Activated CD8-positive, alpha-beta memory T cell treated with anti-CD3 and anti-CD28 coated beads, Interleukin-2, amount 10 ng/mL, durations not matched to agents 7 days and 5 days (primary cell): ENCODE measurements at regions not wholly inside any gene's neighbourhood (a gene's known extent, or its start where the extent isn't known, plus 50 kb on each side); places are given as distances from the start of the nearest gene placed in this dataset.
"Not testable (repeated sequence)": the region's sequence is repeated elsewhere in the genome, so short reads cannot be mapped to it uniquely, and the experiment has no call there.

ENCODE experiments used
- ATAC-seq: fragments of 150-1000 bp; cut with Tn5 transposase; one replicate; pipeline ENCODE4 v1.10.0; 2021; ENCODE audit warnings: moderate library complexity
- CTCF ChIA-PET: fragments of 350-600 bp; sonication (Branson Sonifier 250); formaldehyde crosslinking; loops from one replicate; lab custom pipeline; 2021; ENCODE audit warnings: antibody characterized with exemption; lab: Charles Lee
- DNase-seq: peaks from one replicate; pipeline ENCODE4 v3.0.0-alpha.2; 2020
- H3K27ac Mint-ChIP-seq: one replicate; pipeline ENCODE4 v1.8.0; 2021; ENCODE audit warnings: mild to moderate bottlenecking, mixed read lengths
- H3K27me3 Mint-ChIP-seq: one replicate; pipeline ENCODE4 v1.8.0; 2021; ENCODE audit warnings: mixed read lengths
- H3K36me3 Mint-ChIP-seq: one replicate; pipeline ENCODE4 v1.8.0; 2021; ENCODE audit warnings: mild to moderate bottlenecking, mixed read lengths
- H3K4me1 Mint-ChIP-seq: one replicate; pipeline ENCODE4 v1.8.0; 2021; ENCODE audit warnings: mixed read lengths
- H3K4me3 Mint-ChIP-seq: one replicate; pipeline ENCODE4 v1.8.0; 2021; ENCODE audit warnings: mild to moderate bottlenecking, moderate library complexity, mixed read lengths
- H3K9me3 Mint-ChIP-seq: one replicate; pipeline ENCODE4 v1.8.0; 2022; ENCODE audit warnings: low read depth, mixed read lengths

DNA sequence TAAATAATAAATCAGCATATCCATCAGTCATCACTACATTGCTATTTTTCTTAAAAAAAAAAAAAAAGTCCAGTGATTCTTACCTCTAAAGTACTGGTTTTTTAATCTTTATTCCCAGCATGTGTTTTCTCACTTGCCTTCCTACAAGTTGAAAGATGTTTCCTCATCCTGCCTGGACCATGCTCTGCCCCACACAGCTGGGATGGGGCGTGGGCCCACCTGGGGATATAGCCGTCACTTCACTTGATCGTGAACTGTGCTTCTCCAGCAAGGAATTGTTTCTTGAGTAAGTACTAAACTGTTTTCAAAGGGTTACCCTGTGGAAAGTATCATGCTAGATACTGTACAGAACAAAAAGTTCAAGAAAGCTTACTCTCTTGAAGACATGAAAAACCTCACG, 212.6 kb upstream of the HTR1E start:
- H3K4me1 Mint-ChIP-seq = no peaks in the 10 kb centered on the region
- no peak overlapping the region for H3K27ac Mint-ChIP-seq
- CTCF ChIA-PET = interaction anchor here (1.4 kb wide), 1 partner anchor 8 kb away, joined by 3 read pairs; no protein-coding TSS in a partner anchor
- DNase-seq (no peak), ATAC-seq (no peak)
- H3K4me3 Mint-ChIP-seq = no peak overlapping the region
- H3K27me3 Mint-ChIP-seq = no peaks in the 10 kb centered on the region
- no peaks in the 10 kb centered on the region for H3K36me3 Mint-ChIP-seq
- peaks cover 2% of the 10 kb centered on the region for H3K9me3 Mint-ChIP-seq

DNA sequence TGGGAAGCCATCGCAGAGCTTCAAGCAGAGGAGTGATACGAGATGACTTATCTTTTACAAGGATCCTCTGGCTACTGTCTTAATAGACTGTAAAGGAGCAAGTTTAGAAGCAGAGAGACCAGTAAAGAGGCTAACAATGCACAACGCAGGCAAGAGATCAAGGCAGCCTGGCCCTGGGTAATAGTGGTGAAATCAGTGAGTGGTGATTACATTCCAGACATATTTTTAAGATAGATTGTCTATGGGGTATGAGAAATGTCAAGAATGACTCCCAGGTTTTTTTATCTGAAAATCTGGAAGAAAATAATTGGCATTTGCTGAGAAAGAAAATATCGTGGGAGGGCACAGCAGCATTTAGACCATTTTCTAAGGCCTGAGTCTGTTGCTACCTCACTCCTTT, 213.6 kb upstream of the HTR1E start:
- Mint-ChIP-seq H3K27me3 (no peaks in the 10 kb centered on the region), H3K27ac (no peak overlapping the region), H3K4me3 (no peak overlapping the region), H3K36me3 (no peaks in the 10 kb centered on the region), H3K9me3 (peaks cover 2% of the 10 kb centered on the region), H3K4me1 (no peaks in the 10 kb centered on the region)
- ATAC-seq (no peak), DNase-seq (no peak)
- CTCF ChIA-PET = interaction anchor here (1.4 kb wide), 1 partner anchor 9 kb away, joined by 3 read pairs; no protein-coding TSS in a partner anchor

DNA sequence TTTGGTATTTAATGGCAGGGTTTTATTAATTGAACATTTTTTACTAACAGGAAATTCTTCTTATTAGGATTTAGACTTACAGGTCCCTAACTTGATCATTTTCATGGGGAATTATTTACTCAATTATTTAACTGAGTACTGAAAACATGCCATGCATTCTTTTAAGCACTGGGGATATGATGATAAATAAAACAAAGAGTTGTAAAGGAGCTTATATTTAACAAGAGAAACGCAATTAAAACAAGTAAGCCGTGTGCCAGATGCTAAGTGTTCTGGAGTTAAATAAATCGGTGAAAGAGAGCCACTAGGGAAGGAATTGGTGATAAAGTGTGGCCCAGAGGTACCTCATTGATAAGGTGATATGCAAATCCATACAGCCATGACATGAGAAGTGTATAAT, 214.2 kb upstream of the HTR1E start:
- H3K36me3 Mint-ChIP-seq = no peaks in the 10 kb centered on the region
- no peaks in the 10 kb centered on the region for H3K4me1 Mint-ChIP-seq
- peaks cover 2% of the 10 kb centered on the region for H3K9me3 Mint-ChIP-seq
- CTCF ChIA-PET = interaction anchor here (1.4 kb wide), 1 partner anchor 10 kb away, joined by 3 read pairs; no protein-coding TSS in a partner anchor
- no peak overlapping the region for H3K4me3 Mint-ChIP-seq
- no peak for DNase-seq
- H3K27ac Mint-ChIP-seq = no peak overlapping the region
- ATAC-seq = no peak
- no peaks in the 10 kb centered on the region for H3K27me3 Mint-ChIP-seq

DNA sequence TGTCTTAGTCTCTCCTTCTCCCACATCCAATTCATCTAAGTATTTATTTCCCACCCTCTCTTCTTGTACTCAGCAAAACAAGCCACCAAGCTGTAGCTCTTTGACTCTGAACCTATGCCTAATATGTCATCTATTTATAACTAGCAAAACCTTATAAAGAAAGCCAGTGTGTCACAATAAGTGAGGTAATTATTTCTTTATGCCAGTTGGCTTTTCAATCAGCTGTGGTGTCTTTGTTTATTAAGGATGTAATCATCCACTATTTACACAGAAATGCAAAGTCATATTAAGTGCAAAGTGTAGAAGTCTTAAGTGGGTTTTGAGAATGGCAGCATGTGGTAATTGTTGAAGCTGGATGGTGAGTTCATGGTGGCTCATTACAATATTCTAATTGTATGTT, 215.2 kb upstream of the HTR1E start:
- Mint-ChIP-seq H3K4me3 (no peak overlapping the region), H3K9me3 (peaks cover 2% of the 10 kb centered on the region), H3K36me3 (no peaks in the 10 kb centered on the region), H3K27me3 (no peaks in the 10 kb centered on the region), H3K4me1 (no peaks in the 10 kb centered on the region), H3K27ac (no peak overlapping the region)
- DNase-seq (no peak), ATAC-seq (no peak)
- CTCF ChIA-PET = no interaction called here

DNA sequence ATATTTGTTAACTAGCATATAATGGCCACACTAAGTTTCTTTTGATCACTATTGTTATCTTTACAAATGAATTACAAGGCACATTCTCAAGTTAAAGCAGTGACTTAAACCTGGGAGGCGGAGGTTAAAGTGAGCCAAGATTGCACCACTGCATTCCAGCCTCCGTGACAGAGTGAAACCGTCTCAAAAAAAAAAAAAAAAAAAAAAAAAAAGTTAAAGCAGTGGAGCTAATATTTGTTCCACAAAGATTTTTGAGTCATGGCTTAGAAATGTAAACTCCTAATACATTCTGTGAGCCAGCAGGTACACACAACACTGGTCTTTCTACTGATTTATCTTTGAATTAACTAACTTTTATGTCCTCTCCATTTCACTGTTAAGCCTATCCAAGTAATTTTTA, 221.7 kb upstream of the HTR1E start:
- Mint-ChIP-seq H3K36me3 (no peaks in the 10 kb centered on the region), H3K27ac (no peak overlapping the region), H3K27me3 (no peaks in the 10 kb centered on the region), H3K4me3 (no peak overlapping the region), H3K9me3 (peaks cover 2% of the 10 kb centered on the region), H3K4me1 (no peaks in the 10 kb centered on the region)
- DNase-seq = no peak
- ATAC-seq = no peak
- CTCF ChIA-PET = no interaction called here

DNA sequence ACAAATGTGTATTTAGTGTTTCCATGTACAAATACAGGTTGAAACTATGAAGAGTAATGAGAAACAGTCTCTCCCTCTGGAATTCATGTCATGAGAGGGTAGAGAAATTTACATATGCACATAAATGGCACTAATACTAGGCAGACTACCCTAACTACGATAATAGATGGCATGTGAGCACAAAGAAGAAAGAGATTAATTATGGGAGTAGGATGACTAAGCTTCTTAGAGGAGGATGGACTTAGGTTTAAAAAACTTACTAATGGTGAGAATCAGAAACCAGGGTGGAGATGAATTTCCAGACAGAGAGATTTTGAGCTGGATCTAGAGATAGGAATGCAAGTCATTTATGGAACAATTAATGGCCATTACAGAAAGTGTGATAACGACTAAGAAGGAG, 225.3 kb upstream of the HTR1E start:
- no peaks in the 10 kb centered on the region for H3K4me1 Mint-ChIP-seq
- DNase-seq (no peak), ATAC-seq (no peak)
- H3K36me3 Mint-ChIP-seq = no peaks in the 10 kb centered on the region
- H3K4me3 Mint-ChIP-seq = no peak overlapping the region
- H3K27me3 Mint-ChIP-seq = no peaks in the 10 kb centered on the region
- H3K27ac Mint-ChIP-seq = no peak overlapping the region
- H3K9me3 Mint-ChIP-seq = peaks cover 2% of the 10 kb centered on the region
- CTCF ChIA-PET = no interaction called here

DNA sequence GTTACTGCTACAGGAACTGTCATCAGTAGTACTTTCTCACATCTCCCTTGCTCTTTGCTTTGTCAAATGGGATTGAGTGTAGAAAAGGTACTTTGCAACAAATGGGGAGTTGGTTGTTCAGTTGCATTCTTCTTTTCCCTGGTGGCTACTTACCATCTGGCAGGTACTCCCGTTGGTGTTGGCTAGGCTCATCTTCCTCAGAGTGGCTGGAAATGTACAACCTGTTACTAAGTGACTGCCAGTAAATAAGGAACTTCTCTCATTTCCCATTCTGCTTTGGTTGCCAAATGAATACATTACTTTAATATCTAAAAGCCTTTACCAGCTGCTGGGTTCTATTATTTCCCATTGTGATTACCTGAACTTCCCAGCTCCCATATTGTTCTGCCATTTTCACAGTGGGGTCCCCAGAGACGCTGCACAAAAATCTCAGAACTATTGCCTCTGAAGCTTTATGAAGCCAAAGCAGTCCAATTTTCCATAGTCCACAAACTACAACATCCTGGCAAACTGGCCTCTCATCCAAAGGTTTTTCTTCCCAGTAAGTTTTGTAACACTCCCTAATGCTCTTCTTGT, 229.7 kb upstream of the HTR1E start:
- H3K36me3 Mint-ChIP-seq = no peaks in the 10 kb centered on the region
- no peak overlapping the region for H3K4me3 Mint-ChIP-seq
- ATAC-seq (no peak), DNase-seq (no peak)
- H3K9me3 Mint-ChIP-seq = peaks cover 7% of the 10 kb centered on the region
- H3K27me3 Mint-ChIP-seq = no peaks in the 10 kb centered on the region
- CTCF ChIA-PET = no interaction called here
- H3K27ac Mint-ChIP-seq = no peak overlapping the region
- H3K4me1 Mint-ChIP-seq = no peaks in the 10 kb centered on the region

DNA sequence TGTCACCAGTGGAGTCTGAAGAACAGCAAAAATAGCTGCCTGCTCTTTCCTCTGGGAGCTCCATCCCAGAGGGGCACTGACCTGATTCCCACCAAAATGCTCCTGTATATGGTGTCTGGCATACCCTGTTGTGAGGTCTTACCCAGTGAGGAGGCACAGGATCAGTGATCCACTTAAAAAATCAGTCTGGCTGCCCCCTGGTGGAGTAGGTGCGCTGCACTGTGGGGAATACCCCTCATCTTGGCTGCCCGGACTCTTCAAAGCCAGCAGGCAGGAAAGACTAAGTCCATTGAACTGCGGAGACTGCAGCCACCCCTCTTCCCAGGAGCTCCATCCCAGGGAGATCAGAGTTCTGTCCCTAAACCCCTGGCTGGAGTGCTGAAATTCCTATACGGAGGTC, 230.9 kb upstream of the HTR1E start:
- Mint-ChIP-seq H3K27ac (no peak overlapping the region), H3K9me3 (peaks cover 8% of the 10 kb centered on the region), H3K36me3 (no peaks in the 10 kb centered on the region), H3K27me3 (no peaks in the 10 kb centered on the region), H3K4me3 (no peak overlapping the region), H3K4me1 (no peaks in the 10 kb centered on the region)
- no peak for DNase-seq
- no peak for ATAC-seq
- CTCF ChIA-PET = no interaction called here

DNA sequence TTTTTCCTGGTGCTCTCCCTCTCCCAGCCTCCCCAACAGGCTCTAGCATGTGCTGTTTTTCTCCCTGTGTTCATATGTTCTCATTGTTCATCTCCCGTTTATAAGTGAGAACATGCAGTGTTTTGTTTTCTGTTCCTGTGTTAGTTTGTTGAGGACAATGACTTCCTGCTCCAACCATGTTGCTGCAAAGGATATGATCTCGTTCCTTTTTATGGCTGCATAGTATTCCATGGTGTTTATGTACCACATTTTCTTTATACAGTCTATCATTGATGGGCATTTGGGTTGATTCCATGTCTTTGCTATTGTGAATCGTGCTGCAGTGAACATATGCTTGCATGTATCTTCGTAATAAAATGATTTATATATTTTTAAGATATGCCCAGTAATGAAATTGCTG, 236.1 kb upstream of the HTR1E start:
- H3K4me1 Mint-ChIP-seq, H3K9me3 Mint-ChIP-seq, H3K27ac Mint-ChIP-seq, ATAC-seq, H3K4me3 Mint-ChIP-seq, CTCF ChIA-PET, DNase-seq, H3K36me3 Mint-ChIP-seq, H3K27me3 Mint-ChIP-seq: not testable (repeated sequence)

DNA sequence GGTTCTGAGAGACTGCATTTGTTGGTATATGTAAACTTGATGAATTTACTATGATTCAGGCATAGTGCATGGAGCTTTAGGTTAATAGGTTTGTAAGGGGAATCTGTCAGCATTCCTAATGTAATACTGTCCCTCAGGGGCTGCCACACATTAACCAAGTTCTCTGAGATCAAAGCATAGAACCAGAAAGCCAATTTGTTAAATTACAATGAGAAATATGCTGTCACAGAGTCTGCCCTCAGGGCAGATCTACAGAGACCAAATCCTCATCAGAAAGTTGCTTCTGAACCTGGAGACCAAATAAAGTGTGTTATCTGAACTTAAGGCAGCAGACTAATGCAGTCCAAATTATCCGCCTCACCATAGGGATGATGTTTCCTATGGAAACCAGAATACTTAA, 250.8 kb upstream of the HTR1E start:
- no peaks in the 10 kb centered on the region for H3K36me3 Mint-ChIP-seq
- no peak for ATAC-seq
- H3K27me3 Mint-ChIP-seq = no peaks in the 10 kb centered on the region
- no peak overlapping the region for H3K27ac Mint-ChIP-seq
- H3K9me3 Mint-ChIP-seq = no peaks in the 10 kb centered on the region
- no peaks in the 10 kb centered on the region for H3K4me1 Mint-ChIP-seq
- DNase-seq = no peak
- CTCF ChIA-PET = no interaction called here
- no peak overlapping the region for H3K4me3 Mint-ChIP-seq

DNA sequence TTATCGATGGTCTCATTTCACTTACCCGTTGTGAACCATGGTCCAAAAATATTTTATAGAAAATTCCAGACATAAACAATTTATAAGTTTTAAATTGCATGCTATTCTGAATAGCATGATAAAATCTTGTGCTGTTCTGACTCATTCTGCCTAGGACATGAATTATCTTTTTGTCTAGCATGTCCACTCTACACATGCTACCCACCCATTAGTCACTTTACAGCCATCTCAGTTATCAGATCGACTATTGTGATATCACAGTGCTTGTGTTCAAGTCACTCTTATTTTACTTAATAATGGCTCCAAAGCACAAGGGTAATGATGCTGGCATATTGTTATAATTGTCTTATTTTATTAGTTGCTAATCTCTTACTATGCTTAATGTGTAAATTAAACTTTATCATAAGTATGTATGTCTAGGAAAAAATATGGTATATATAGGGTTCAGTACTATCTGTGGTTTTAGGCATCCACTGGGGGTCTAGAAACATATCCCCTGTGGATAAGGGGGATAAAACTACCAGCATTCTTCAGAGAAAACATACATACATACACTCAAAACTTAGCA, 252.0 kb upstream of the HTR1E start:
- H3K9me3 Mint-ChIP-seq = peaks cover 2% of the 10 kb centered on the region
- no peaks in the 10 kb centered on the region for H3K4me1 Mint-ChIP-seq
- CTCF ChIA-PET = no interaction called here
- no peak overlapping the region for H3K27ac Mint-ChIP-seq
- H3K4me3 Mint-ChIP-seq = no peak overlapping the region
- DNase-seq (no peak), ATAC-seq (no peak)
- no peaks in the 10 kb centered on the region for H3K36me3 Mint-ChIP-seq
- H3K27me3 Mint-ChIP-seq = no peaks in the 10 kb centered on the region

DNA sequence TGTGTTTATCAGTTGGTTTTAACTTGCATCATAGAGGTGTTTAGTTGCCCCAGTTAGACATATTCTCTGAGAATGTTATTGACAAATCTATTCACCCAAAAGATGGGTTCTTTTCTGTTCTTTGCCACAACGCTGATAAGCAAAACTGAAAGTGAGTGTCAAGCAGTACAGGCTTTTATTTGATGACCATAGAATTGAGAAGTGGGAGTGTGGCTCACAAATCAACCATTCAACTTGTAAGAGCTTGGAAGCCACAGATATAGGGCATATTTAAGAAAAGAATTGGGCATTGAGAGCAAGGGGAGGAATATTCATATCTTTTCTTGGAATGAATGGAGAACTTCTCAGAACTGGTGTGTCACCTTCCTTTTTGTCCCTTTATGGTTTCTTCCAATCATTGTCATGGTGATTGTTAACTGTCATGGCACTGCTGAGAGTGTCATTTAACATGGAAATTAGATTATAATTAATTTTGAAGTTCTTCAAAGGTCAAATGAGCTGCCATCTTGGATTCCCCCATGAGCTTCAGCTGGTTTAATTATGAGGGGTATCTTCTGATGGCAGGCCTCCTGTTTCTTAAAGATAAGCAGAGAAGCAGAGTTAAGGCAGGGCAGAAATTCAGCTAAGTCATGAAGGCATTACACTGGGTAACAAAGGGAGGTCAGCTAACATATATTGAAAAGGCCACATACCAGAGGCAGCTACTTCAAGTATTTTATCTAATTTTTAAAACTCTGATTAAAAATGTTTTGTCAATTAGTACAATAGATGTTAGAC, 254.0 kb upstream of the HTR1E start:
- no peak for DNase-seq

DNA sequence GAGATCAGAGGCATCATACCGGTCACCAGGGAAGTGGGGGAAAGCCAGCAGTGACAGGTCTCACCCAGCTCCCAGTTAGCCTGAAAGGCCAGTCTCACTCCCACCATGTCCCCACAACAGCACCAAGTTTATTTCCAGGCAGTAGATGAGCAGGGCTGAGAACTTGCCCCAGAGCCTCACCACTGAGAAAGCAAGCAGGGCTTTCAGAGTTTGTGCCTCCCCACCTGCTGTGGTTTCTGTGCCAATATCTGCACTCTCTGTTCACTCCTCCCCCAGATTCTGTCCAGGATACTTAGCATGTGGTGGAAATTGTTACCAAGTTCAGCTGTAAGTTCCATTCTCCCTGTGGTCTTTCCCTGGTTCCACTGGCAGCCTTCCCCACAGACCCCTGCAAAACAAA, 255.0 kb upstream of the HTR1E start:
- no peaks in the 10 kb centered on the region for H3K27me3 Mint-ChIP-seq
- H3K4me3 Mint-ChIP-seq = no peak overlapping the region
- no peaks in the 10 kb centered on the region for H3K4me1 Mint-ChIP-seq
- ATAC-seq (no peak), DNase-seq (no peak)
- H3K9me3 Mint-ChIP-seq = peaks cover 2% of the 10 kb centered on the region
- no peaks in the 10 kb centered on the region for H3K36me3 Mint-ChIP-seq
- CTCF ChIA-PET = no interaction called here
- H3K27ac Mint-ChIP-seq = no peak overlapping the region

More for the DNA sequence above, 254.0 kb upstream of the HTR1E start:
- peaks cover 2% of the 10 kb centered on the region for H3K9me3 Mint-ChIP-seq
- H3K27me3 Mint-ChIP-seq = no peaks in the 10 kb centered on the region
- H3K4me1 Mint-ChIP-seq = no peaks in the 10 kb centered on the region
- CTCF ChIA-PET = no interaction called here
- no peak for ATAC-seq
- no peak overlapping the region for H3K27ac Mint-ChIP-seq
- H3K4me3 Mint-ChIP-seq = no peak overlapping the region
- no peaks in the 10 kb centered on the region for H3K36me3 Mint-ChIP-seq

DNA sequence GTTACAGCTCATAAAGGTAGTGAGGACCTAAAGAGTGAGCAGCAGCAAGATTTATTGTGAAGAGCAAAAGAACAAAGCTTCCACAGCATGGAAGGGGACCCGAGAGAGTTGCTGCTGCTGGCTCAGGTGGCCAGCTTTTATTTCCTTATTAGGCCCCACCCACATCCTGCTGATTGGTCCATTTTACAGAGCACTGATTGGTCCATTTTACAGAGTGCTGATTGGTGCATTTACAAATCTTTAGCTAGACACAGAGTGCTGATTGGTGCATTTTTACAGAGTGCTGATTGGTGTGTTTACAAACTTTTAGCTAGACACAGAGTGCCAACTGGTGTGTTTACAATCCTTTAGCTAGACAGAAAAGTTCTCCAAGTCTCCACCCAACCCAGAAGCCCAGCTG, 256.2 kb upstream of the HTR1E start:
- H3K27ac Mint-ChIP-seq, H3K4me1 Mint-ChIP-seq, H3K4me3 Mint-ChIP-seq, DNase-seq, CTCF ChIA-PET, H3K36me3 Mint-ChIP-seq, H3K27me3 Mint-ChIP-seq, ATAC-seq, H3K9me3 Mint-ChIP-seq: not testable (repeated sequence)
